ENCODE measurements at regions not wholly inside any gene's neighbourhood (a gene's known extent, or its start where the extent isn't known, plus 50 kb on each side); places are given as distances from the start of the nearest gene placed in this dataset.

DNA sequence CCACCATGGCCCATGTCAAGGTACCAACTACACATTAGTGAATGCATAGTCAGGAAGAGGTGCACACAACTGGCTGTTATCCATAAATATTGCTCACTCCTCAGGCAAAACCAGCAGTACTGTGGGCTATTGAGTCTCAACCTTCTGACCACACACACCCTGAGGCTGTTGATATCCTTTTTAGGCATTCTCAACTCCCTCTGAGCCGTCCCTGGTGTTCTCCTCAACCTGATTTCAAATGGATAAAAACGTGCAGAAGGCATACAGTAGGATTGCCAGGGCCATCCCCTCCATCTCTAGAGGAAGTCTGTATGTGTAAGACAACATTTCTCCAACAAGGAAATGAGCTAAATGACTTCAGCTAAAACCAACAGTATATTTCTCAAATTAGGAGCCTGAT is 98.7 kb upstream of the KLHL13 start:
- TF ChIP-seq EZH2 (IDR thresholded peaks at IDR 0.05; ENCODE audit: low read depth) = no peak
- TF ChIP-seq, protein P1, sequence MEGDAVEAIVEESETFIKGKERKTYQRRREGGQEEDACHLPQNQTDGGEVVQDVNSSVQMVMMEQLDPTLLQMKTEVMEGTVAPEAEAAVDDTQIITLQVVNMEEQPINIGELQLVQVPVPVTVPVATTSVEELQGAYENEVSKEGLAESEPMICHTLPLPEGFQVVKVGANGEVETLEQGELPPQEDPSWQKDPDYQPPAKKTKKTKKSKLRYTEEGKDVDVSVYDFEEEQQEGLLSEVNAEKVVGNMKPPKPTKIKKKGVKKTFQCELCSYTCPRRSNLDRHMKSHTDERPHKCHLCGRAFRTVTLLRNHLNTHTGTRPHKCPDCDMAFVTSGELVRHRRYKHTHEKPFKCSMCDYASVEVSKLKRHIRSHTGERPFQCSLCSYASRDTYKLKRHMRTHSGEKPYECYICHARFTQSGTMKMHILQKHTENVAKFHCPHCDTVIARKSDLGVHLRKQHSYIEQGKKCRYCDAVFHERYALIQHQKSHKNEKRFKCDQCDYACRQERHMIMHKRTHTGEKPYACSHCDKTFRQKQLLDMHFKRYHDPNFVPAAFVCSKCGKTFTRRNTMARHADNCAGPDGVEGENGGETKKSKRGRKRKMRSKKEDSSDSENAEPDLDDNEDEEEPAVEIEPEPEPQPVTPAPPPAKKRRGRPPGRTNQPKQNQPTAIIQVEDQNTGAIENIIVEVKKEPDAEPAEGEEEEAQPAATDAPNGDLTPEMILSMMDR (conservative IDR thresholded peaks at IDR 0.05) = no peak

Measured in PC-9 (cell line).